GM19351 (cell line): ENCODE measurements at regions not wholly inside any gene's neighbourhood (a gene's known extent, or its start where the extent isn't known, plus 50 kb on each side); places are given as distances from the start of the nearest gene placed in this dataset.
"Not testable (repeated sequence)": the region's sequence is repeated elsewhere in the genome, so short reads cannot be mapped to it uniquely, and the experiment has no call there.

Experiments used
- ATAC-seq: cut with Tn5 transposase; IDR thresholded peaks from one replicate; pipeline ENCODE4 v1.9.1; 2021; ENCODE audit warnings: mild to moderate bottlenecking, moderate library complexity; ENCODE audit not compliant: unreplicated experiment

DNA sequence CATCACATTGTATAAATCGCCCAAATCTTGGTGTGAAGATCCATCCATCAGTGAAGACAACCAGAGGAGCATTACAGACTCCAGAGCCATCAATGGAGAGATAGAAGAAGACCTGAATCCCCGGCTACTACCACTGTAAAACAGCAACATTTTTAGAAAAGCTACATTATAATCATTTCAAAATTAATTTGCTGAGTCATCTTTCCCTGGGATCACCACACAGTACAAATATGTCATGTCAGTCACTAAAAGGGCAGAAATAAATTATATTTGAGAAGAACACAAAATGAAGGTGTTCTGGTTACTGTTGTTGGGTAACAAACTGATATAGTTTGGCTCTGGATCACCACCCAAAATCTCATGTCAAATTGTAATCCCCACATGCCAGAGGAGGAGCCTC lies 218.5 kb upstream of the STT3B start:
- no peak for ATAC-seq

DNA sequence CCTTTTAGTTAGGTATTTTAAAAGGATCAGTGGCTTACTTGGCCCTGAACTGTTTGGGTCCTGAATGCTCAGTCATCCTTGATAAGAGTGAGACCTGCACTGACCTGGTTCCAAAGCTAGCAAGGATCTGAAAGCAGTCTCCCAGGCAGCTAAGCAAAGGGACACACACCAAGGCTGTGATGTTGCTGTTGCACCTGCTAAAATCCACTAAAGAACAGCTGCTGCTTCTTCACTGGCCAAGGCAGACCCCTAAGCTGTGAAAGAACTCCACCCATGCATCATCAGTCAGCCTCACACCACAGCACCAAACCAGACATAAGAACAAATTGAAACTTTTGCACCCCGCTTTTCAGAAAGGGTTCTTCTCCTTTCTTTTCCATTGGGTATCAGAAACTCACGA lies 213.4 kb upstream of the STT3B start:
- no peak for ATAC-seq

GRCh38 chr3:31321620-31322019 lies 211.1 kb upstream of the STT3B start:
- ATAC-seq = no peak

- ATAC-seq = no peak
Measured at GRCh38 chr3:31322460-31322859, 210.3 kb upstream of the STT3B start.

- not testable (repeated sequence) for ATAC-seq
Measured at GRCh38 chr3:31327826-31328357, 204.8 kb upstream of the STT3B start.

DNA sequence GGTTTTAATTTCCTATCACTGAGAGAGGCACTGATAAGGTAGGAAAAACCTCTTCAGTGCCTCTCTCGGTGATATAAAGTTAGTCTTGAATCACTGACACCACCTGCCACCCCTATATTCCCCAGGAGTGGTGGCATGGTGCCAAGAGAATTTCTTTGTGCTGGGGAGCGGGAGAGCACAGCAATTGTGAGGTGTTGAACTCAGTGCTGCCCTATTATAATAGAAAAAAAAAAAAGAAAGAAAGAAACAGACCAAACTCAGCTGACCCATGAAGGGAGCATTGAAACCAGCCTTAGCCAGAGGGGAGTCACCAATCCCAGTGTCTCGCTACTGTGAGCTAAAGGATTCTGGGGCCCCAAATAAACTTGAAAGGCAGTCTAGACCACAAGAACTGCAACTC lies 201.4 kb upstream of the STT3B start:
- ATAC-seq = no peak

GRCh38 chr3:31341130-31341529 lies 191.6 kb upstream of the STT3B start:
- ATAC-seq = no peak

DNA sequence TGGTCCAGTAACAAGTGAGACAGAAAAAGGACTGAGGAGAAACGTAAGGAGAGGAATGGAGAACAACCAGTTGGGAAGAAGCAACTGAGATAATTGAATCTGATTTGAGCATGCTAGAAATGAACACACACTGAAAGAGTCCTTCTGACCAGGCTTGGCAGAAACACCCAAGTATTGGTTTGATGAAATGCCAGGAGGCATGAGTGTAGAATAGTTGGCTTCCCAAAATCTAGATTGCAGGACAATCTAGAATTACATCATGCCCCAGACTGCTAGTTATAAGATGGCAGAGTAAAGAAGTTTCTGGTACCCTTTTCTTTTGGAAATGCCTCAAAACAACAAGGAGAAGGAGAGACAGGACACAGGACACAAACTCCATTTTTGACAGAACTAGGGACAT lies 189.7 kb upstream of the STT3B start:
- ATAC-seq = no peak

DNA sequence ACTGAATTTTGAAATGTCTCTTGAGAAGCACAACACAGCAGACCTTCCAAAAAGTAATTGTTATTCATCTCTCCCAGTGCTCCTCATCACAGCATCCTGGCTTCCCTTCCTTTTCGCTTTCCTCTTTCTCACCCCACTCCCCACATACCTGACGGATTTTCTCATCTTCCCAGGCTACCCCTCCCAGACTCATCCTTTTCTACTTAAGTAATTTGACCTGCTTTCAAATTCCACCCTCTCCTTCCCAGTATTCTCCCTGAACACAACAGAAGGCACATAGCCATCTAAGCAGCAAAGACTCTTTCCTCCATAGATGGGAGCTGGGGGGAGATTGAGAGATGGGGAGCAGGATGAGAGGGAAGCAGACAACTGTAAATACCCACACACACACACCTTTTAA lies 187.1 kb upstream of the STT3B start:
- no peak for ATAC-seq

GRCh38 chr3:31346542-31346979 lies 186.2 kb upstream of the STT3B start:
- ATAC-seq = no peak

DNA sequence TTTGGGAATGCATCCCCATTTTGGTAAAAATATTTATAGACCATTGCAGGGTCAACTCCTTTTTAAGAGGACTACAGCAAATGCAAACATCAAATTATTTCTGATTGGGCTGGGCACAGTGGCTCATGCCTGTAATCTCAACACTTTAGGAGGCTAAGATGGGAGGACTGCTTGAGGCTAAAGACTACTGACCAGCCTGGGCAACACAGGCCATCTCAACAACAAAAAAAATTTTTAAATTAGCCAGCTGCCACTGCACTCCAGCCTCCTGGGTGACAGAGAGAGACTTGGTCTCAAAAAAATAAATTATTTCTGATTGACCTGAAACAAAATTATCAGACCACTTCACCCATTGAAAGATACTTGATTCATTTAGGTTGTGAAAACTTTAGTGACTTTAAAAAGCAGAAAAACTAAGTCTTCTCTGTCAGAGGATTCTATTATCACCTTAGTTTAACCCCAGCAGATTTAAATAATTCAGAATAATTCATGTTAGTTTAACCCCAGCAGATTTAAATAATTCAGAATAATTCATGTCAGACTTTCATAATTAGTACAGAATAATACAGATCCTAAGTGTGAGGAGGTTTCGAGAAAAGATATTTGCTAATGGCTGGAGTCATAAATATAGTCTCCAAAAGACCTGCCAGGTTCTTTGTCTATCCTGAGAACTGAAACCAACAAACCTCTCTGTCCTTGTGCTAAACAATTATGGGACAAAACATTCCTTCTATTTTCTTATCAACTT lies 183.6 kb upstream of the STT3B start:
- no peak for ATAC-seq

- ATAC-seq = no peak
Measured at GRCh38 chr3:31350307-31350706, 182.4 kb upstream of the STT3B start.

DNA sequence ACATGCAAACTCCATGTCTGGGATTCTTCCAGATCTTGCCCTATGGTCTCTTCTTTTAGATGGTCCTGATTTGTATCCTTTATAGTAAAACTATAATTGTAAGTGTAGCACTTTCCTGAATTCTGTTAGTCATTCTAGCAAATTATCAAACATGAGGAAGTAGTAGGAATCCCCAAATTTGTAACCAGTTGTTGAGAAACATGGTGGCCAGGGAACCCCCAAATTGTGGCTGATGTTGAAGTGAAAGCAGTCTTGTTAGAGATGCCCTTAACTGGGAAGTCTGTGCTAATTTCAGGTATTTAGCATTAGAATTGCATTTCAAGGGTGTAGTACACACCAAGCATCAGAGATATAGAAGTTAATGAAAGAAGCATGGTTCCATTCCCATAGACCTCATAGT lies 180.4 kb upstream of the STT3B start:
- no peak for ATAC-seq

GRCh38 chr3:31353166-31353565 lies 179.6 kb upstream of the STT3B start:
- no peak for ATAC-seq

- no peak for ATAC-seq
Measured at GRCh38 chr3:31354373-31354772, 178.4 kb upstream of the STT3B start.

DNA sequence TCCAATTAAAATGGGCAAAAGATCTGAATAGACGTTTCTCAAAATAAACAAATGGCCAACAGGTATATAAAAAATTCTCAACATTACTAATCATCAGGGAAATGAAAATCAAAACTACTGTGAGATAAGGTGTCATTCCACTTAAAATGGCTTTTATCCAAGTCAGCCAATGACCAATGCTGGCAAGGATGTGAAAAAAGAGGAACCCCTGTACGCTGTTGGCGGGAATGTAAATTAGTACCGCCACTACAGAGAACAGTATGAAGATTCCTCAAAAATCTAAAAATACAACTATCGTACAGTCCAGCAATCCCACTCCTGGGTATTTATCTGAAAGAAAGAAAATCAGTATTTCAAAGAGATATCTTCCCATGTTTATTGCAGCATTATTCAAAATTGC lies 176.9 kb upstream of the STT3B start:
- no peak for ATAC-seq

GRCh38 chr3:31356941-31357340 lies 175.8 kb upstream of the STT3B start:
- no peak for ATAC-seq

GRCh38 chr3:31357451-31357850 lies 175.3 kb upstream of the STT3B start:
- ATAC-seq = no peak

GRCh38 chr3:31358473-31359070 lies 174.2 kb upstream of the STT3B start:
- no peak for ATAC-seq

DNA sequence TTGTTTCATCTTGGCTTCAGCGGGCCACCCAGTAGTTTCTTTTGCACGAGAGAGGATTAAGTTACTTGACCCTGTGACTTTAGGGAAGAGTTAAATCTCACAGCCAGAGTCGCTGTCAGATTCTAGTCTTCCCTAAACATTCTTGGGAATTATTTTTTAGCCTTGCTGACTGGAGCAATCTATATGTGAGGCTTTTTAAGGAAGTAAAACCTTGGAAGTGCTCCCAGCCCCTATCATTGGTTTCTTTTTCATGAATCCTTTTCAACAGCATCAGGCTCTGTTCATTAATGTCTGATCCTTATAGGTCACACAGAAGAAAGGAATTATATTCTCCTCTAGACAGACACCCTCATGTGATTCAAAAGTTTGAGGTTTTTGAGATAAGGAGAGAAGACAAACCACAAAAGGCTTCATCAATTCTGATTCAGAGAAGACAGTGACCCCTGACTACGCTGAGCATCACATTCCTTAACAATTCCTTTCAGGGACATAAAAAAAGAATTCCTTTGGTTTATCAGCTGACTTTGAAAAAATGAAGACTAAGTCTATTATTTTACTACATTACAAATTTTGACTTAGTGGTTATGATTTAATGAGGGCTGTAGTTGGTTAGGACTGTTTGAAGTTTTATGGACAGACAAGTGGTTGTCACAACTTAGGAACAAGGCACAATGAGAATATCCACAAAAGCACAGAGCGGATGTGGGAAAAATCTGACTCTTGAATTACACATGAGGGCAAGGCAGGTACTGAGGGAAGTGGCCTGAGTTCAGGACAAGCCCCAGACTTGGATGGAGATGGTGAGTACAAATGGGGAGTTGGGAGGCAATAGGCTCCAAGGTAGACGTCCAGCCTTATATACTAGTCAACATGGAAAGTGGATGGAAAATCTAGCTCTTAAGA lies 171.1 kb upstream of the STT3B start:
- no peak for ATAC-seq

- ATAC-seq = no peak
Measured at GRCh38 chr3:31364188-31364587, 168.5 kb upstream of the STT3B start.
